Transverse colon (tissue), 3 donors: ENCODE measurements at regions not wholly inside any gene's neighbourhood (a gene's known extent, or its start where the extent isn't known, plus 50 kb on each side); places are given as distances from the start of the nearest gene placed in this dataset.

Experiments
- POLR2A ChIP-seq: fragments of 450-650 bp; IDR thresholded peaks from one replicate; pipeline ENCODE4 v1.6.1; 2016; ENCODE audit warnings: antibody characterized with exemption, mild to moderate bottlenecking, moderate library complexity
- TF ChIP-seq, protein P1 (sequence below), 5 experiments: fragments of 200-600 bp in 3 of 5; fragments of 450-650 bp in 2 of 5; sonication (generic) in 3 of 5; IDR thresholded peaks; 1 replicate in 2 of 5; 2 replicates in 3 of 5; pipeline ENCODE4 v1.5.1; 2016 to 2017; ENCODE audit warnings: antibody characterized with exemption in 5 of 5, inconsistent platforms in 3 of 5, mild to moderate bottlenecking in 2 of 5, moderate library complexity in 1 of 5

DNA sequence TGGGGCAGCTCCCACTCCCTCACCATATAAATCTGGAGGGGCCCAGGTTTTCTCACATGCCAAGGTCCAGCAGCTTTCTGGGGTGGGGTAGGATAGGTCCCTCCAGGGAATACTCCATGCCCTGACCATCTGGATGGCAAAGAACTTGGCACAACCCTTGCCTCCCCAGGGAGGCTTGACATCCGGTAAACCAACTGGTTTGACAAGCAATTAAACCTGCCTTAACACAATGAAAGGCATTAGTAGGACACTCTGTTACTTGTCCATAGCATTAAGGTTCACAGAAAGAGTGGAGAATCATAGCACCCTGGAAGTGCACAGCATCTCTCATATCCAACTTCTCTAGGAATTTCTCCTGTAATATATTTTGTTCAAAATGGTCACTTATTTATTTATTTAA, 63.9 kb upstream of the MAF start:
- TF ChIP-seq, protein P1, sequence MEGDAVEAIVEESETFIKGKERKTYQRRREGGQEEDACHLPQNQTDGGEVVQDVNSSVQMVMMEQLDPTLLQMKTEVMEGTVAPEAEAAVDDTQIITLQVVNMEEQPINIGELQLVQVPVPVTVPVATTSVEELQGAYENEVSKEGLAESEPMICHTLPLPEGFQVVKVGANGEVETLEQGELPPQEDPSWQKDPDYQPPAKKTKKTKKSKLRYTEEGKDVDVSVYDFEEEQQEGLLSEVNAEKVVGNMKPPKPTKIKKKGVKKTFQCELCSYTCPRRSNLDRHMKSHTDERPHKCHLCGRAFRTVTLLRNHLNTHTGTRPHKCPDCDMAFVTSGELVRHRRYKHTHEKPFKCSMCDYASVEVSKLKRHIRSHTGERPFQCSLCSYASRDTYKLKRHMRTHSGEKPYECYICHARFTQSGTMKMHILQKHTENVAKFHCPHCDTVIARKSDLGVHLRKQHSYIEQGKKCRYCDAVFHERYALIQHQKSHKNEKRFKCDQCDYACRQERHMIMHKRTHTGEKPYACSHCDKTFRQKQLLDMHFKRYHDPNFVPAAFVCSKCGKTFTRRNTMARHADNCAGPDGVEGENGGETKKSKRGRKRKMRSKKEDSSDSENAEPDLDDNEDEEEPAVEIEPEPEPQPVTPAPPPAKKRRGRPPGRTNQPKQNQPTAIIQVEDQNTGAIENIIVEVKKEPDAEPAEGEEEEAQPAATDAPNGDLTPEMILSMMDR (IDR thresholded peaks at IDR 0.05) = no peak
- no peak for TF ChIP-seq POLR2A
